ENCODE measurements at regions not wholly inside any gene's neighbourhood (a gene's known extent, or its start where the extent isn't known, plus 50 kb on each side); places are given as distances from the start of the nearest gene placed in this dataset.

DNA sequence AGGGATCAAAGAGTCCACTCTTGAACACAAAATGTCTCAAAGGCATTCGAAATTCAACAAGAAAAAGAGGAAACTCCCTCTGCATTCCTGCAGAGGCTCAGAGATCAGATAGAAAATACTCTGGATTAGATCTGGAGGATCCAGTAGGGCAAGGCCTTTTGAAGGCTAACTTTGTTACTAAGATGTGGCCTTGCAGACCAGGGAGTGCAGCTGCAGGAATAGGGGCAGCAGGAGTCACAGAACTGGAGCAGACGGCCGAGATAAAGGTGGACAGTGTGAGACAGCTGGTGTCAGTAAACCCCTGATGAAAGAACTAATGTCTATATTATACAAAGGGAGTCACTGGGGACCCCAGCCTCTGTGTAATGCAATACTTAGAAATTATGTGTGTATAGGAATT is 84.5 kb upstream of the PLSCR4 start:
- no peaks in the 10 kb centered on the region for H3K4me1 Mint-ChIP-seq (ENCODE audit: low read depth)
- DNase-seq (ENCODE audit: low spot score) = no peak
- intact Hi-C loops (cut with micrococcal nuclease) = no loop called here

GRCh38 chr3:146334151-146334550 is 83.2 kb upstream of the PLSCR4 start:
- H3K27ac Mint-ChIP-seq = no peak overlapping the region
- no peaks in the 10 kb centered on the region for H3K4me1 Mint-ChIP-seq (ENCODE audit: low read depth)
- no peak for DNase-seq (ENCODE audit: low spot score)
- H3K4me3 Mint-ChIP-seq = no peak overlapping the region
- H3K27me3 Mint-ChIP-seq (ENCODE audit: insufficient read depth) = no peaks in the 10 kb centered on the region
- H3K9me3 Mint-ChIP-seq = no peaks in the 10 kb centered on the region
- H3K36me3 Mint-ChIP-seq (ENCODE audit: low read depth) = no peaks in the 10 kb centered on the region
- intact Hi-C loops (cut with micrococcal nuclease) = no loop called here

More for the DNA sequence above, 84.5 kb upstream of the PLSCR4 start:
- Mint-ChIP-seq H3K4me3 (no peak overlapping the region), H3K27me3 (ENCODE audit: insufficient read depth) (no peaks in the 10 kb centered on the region), H3K36me3 (ENCODE audit: low read depth) (no peaks in the 10 kb centered on the region), H3K9me3 (no peaks in the 10 kb centered on the region), H3K27ac (no peak overlapping the region)

GRCh38 chr3:146331967-146332366 is 81.1 kb upstream of the PLSCR4 start:
- no peak overlapping the region for H3K4me3 Mint-ChIP-seq
- DNase-seq (ENCODE audit: low spot score) = no peak
- H3K4me1 Mint-ChIP-seq (ENCODE audit: low read depth) = no peaks in the 10 kb centered on the region
- H3K27ac Mint-ChIP-seq = no peak overlapping the region
- no peaks in the 10 kb centered on the region for H3K27me3 Mint-ChIP-seq (ENCODE audit: insufficient read depth)
- intact Hi-C loops (cut with micrococcal nuclease) = no loop called here
- H3K36me3 Mint-ChIP-seq (ENCODE audit: low read depth) = no peaks in the 10 kb centered on the region
- no peaks in the 10 kb centered on the region for H3K9me3 Mint-ChIP-seq

DNA sequence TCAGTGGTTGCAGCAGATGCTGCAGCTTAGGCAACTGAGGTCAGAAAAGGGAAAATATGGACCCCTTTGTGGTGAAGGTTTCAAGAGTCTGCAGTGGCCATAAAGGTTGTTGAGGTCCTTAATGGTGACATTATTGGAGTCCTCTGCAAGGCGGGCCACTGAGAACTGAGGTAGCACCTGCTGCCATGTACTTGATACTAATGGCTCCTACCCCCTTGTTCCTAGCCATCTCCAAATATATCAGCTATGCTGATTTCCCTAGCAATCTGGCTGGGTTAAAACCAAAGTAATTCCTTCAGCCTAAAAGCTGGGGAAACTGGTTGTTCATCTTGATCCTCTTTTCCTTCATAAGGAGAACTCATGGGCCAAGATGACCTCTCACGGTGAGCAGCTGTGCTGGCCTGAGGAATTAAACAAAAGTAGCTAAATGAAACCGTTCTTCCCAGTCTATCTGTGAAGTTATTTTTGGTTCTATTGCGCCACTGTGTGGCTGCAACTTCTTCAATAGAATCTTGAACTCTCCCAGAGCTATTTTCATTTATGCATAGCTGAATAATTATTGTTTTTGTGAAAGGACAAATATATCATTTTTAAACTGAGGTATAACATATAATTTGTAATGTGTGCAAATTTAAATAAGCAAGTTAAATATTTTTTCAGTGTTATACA is 76.1 kb upstream of the PLSCR4 start:
- intact Hi-C loops (cut with micrococcal nuclease) = loop anchor here (2.0 kb wide), 1 partner anchor 108 kb away; no protein-coding TSS in a partner anchor
- Mint-ChIP-seq H3K36me3 (ENCODE audit: low read depth) (no peaks in the 10 kb centered on the region), H3K4me1 (ENCODE audit: low read depth) (no peaks in the 10 kb centered on the region), H3K9me3 (no peaks in the 10 kb centered on the region), H3K27ac (no peak overlapping the region), H3K4me3 (no peak overlapping the region), H3K27me3 (ENCODE audit: insufficient read depth) (no peaks in the 10 kb centered on the region)
- DNase-seq (ENCODE audit: low spot score) = no peak

- Mint-ChIP-seq H3K36me3 (ENCODE audit: low read depth) (no peaks in the 10 kb centered on the region), H3K4me1 (ENCODE audit: low read depth) (no peaks in the 10 kb centered on the region), H3K27ac (no peak overlapping the region), H3K4me3 (no peak overlapping the region), H3K9me3 (no peaks in the 10 kb centered on the region), H3K27me3 (ENCODE audit: insufficient read depth) (peaks cover 2% of the 10 kb centered on the region)
- DNase-seq (ENCODE audit: low spot score) = no peak
- intact Hi-C loops (cut with micrococcal nuclease) = no loop called here
Observed at GRCh38 chr3:146325170-146325569, 74.3 kb upstream of the PLSCR4 start.

GRCh38 chr3:146322216-146322817 is 71.4 kb upstream of the PLSCR4 start:
- intact Hi-C loops (cut with micrococcal nuclease) = no loop called here
- no peak overlapping the region for H3K27ac Mint-ChIP-seq
- H3K36me3 Mint-ChIP-seq (ENCODE audit: low read depth) = no peaks in the 10 kb centered on the region

GRCh38 chr3:146314871-146315270 is 64.0 kb upstream of the PLSCR4 start:
- Mint-ChIP-seq H3K9me3 (no peaks in the 10 kb centered on the region), H3K36me3 (ENCODE audit: low read depth) (no peaks in the 10 kb centered on the region), H3K4me1 (ENCODE audit: low read depth) (no peaks in the 10 kb centered on the region), H3K27ac (no peak overlapping the region), H3K27me3 (ENCODE audit: insufficient read depth) (no peaks in the 10 kb centered on the region), H3K4me3 (no peak overlapping the region)
- no peak for DNase-seq (ENCODE audit: low spot score)
- intact Hi-C loops (cut with micrococcal nuclease) = no loop called here

More at GRCh38 chr3:146322216-146322817, 71.4 kb upstream of the PLSCR4 start:
- Mint-ChIP-seq H3K27me3 (ENCODE audit: insufficient read depth) (peaks cover 2% of the 10 kb centered on the region), H3K4me1 (ENCODE audit: low read depth) (no peaks in the 10 kb centered on the region), H3K4me3 (no peak overlapping the region), H3K9me3 (no peaks in the 10 kb centered on the region)
- no peak for DNase-seq (ENCODE audit: low spot score)

DNA sequence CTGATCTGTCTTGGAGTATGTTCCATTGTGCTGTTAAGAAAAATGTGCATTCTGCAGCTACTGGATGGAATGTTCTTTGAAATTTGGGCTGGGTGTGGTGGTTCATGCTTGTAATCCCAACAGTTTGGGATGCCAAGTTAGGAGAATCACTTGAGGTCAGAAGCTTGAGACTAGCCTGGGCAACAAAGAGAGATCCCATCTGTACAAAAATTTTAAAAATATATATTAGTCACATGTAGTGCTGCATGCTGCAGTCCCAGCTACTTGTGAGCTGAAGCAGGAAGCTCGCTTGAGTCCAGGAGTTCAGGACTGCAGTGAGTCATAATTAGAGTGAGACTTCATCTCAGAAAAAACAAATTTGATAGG is 62.8 kb upstream of the PLSCR4 start:
- Mint-ChIP-seq H3K36me3 (ENCODE audit: low read depth) (no peaks in the 10 kb centered on the region), H3K27me3 (ENCODE audit: insufficient read depth) (no peaks in the 10 kb centered on the region), H3K9me3 (no peaks in the 10 kb centered on the region), H3K4me1 (ENCODE audit: low read depth) (no peaks in the 10 kb centered on the region), H3K27ac (no peak overlapping the region), H3K4me3 (no peak overlapping the region)
- intact Hi-C loops (cut with micrococcal nuclease) = no loop called here
- no peak for DNase-seq (ENCODE audit: low spot score)

- intact Hi-C loops (cut with micrococcal nuclease) = no loop called here
- no peak for DNase-seq (ENCODE audit: low spot score)
- Mint-ChIP-seq H3K4me3 (no peak overlapping the region), H3K36me3 (ENCODE audit: low read depth) (no peaks in the 10 kb centered on the region), H3K27ac (no peak overlapping the region), H3K4me1 (ENCODE audit: low read depth) (no peaks in the 10 kb centered on the region), H3K27me3 (ENCODE audit: insufficient read depth) (no peaks in the 10 kb centered on the region), H3K9me3 (no peaks in the 10 kb centered on the region)
Observed at GRCh38 chr3:146313031-146313745, 62.3 kb upstream of the PLSCR4 start.

DNA sequence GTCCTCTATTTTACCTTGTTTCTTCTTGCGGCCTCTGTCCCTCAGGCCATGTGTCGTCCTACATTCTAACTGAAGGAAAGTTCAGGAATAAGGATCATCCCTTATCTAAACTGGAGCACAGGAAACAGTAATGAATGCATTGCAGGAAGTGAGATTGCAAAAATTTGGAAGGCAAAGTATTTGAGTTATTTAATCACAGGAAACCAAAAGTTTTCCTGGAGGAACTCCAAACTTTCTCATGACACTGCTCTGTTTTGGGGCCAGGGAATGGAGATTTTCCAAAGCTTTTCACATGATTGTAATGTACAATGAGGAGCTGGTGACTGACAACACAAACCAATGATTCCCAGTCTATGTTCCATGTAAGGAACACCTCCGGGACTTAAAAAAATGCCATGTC is 57.8 kb upstream of the PLSCR4 start:
- no peaks in the 10 kb centered on the region for H3K36me3 Mint-ChIP-seq (ENCODE audit: low read depth)
- intact Hi-C loops (cut with micrococcal nuclease) = no loop called here
- no peak overlapping the region for H3K4me3 Mint-ChIP-seq
- H3K4me1 Mint-ChIP-seq (ENCODE audit: low read depth) = no peaks in the 10 kb centered on the region
- no peak for DNase-seq (ENCODE audit: low spot score)
- H3K9me3 Mint-ChIP-seq = no peaks in the 10 kb centered on the region
- no peaks in the 10 kb centered on the region for H3K27me3 Mint-ChIP-seq (ENCODE audit: insufficient read depth)
- no peak overlapping the region for H3K27ac Mint-ChIP-seq

DNA sequence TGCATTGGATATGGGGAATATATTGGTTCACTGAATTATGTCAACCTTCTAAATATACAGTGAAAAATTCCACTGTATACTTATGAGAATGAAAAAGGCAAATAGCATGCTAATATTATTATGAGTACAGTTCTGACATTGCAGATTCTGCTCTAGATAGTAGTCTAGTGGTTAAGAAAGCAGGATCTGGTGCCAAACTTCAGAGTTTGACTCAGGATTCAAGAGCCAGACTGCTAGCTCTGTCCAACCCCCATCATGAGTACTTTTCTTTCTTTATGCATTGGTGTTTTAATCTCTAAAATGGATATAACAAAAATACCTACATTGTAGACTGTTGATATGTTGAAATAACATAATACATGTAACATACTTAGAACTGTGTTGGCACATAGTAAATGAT is 57.3 kb upstream of the PLSCR4 start:
- Mint-ChIP-seq H3K36me3 (ENCODE audit: low read depth) (no peaks in the 10 kb centered on the region), H3K27me3 (ENCODE audit: insufficient read depth) (no peaks in the 10 kb centered on the region), H3K27ac (no peak overlapping the region), H3K4me3 (no peak overlapping the region), H3K9me3 (no peaks in the 10 kb centered on the region), H3K4me1 (ENCODE audit: low read depth) (no peaks in the 10 kb centered on the region)
- DNase-seq (ENCODE audit: low spot score) = no peak
- intact Hi-C loops (cut with micrococcal nuclease) = no loop called here

DNA sequence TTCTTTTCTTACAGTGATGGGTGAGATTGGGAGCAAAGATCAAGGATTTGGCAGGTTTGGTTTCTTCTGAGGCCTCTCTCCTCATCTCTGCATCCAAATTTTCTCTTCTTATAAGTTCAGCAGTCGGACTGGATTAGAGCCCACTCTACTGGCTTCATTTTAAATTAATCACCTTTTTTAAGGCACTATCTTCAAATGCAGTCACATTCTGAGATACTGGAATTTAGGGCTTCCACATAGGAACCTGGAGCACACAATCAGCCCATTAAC is 56.5 kb upstream of the PLSCR4 start:
- H3K9me3 Mint-ChIP-seq = no peaks in the 10 kb centered on the region
- no peaks in the 10 kb centered on the region for H3K36me3 Mint-ChIP-seq (ENCODE audit: low read depth)
- intact Hi-C loops (cut with micrococcal nuclease) = no loop called here
- no peak overlapping the region for H3K4me3 Mint-ChIP-seq
- no peaks in the 10 kb centered on the region for H3K4me1 Mint-ChIP-seq (ENCODE audit: low read depth)
- no peak overlapping the region for H3K27ac Mint-ChIP-seq
- H3K27me3 Mint-ChIP-seq (ENCODE audit: insufficient read depth) = no peaks in the 10 kb centered on the region
- DNase-seq (ENCODE audit: low spot score) = no peak

DNA sequence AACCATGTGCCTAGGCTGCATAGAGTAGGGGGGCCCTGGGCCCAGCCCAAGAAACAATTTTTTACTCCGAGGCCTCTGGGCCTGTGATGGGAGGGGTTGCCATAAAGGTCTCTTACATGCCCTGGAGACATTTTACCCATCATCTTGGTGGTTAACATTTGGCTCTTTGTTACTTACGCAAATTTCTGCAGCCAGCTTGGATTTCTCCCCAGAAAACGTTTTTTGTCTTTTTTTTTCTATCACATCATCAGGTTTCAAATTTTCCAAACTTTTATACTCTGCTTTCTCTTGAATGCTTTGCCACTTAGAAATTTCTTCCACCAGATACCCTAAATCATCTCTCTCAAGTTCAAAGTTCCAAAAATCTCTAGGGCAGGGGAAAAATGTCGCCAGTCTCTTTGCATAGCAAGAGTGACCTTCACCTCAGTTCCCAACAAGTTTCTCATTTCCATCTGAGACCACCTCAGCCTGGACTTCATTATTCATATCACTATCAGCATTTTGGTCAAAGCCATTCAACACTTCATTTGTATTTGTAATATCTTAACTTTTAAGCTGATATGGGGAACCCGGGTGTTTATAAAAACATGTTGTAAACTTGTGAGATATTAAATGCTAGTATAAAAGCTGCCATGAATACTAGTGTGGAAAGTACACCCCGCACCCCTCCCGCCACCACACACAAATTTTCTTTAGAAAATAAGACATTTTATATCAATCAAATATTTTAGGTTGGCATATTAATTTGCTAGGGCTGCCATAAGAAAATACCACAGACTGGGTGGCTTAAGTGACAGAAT is 56.0 kb upstream of the PLSCR4 start:
- Mint-ChIP-seq H3K36me3 (ENCODE audit: low read depth) (no peaks in the 10 kb centered on the region), H3K27me3 (ENCODE audit: insufficient read depth) (no peaks in the 10 kb centered on the region), H3K4me1 (ENCODE audit: low read depth) (no peaks in the 10 kb centered on the region), H3K27ac (no peak overlapping the region), H3K9me3 (no peaks in the 10 kb centered on the region), H3K4me3 (no peak overlapping the region)
- intact Hi-C loops (cut with micrococcal nuclease) = no loop called here
- DNase-seq (ENCODE audit: low spot score) = no peak
